ENCODE measurements at regions not wholly inside any gene's neighbourhood (a gene's known extent, or its start where the extent isn't known, plus 50 kb on each side); places are given as distances from the start of the nearest gene placed in this dataset.

- Histone ChIP-seq H3K27me3 (no peaks in the 10 kb centered on the region), H3K36me3 (no peaks in the 10 kb centered on the region), H3K4me3 (no peak overlapping the region), H3K4me1 (no peaks in the 10 kb centered on the region), H3K9ac (ENCODE audit: low read depth in 2 of 2, low read length in 2 of 2) (no peak overlapping the region), H3K27ac (no peak overlapping the region), H3K9me3 (no peaks in the 10 kb centered on the region)
- intact Hi-C loops (cut with DNase I) = no loop called here
- TF ChIP-seq, protein P1, sequence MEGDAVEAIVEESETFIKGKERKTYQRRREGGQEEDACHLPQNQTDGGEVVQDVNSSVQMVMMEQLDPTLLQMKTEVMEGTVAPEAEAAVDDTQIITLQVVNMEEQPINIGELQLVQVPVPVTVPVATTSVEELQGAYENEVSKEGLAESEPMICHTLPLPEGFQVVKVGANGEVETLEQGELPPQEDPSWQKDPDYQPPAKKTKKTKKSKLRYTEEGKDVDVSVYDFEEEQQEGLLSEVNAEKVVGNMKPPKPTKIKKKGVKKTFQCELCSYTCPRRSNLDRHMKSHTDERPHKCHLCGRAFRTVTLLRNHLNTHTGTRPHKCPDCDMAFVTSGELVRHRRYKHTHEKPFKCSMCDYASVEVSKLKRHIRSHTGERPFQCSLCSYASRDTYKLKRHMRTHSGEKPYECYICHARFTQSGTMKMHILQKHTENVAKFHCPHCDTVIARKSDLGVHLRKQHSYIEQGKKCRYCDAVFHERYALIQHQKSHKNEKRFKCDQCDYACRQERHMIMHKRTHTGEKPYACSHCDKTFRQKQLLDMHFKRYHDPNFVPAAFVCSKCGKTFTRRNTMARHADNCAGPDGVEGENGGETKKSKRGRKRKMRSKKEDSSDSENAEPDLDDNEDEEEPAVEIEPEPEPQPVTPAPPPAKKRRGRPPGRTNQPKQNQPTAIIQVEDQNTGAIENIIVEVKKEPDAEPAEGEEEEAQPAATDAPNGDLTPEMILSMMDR (IDR thresholded peaks at IDR 0.05) = no peak
- no peak for DNase-seq
These were observed 274.8 kb downstream of the SP3 start for GRCh38 chr2:173690349-173690748.

- no peaks in the 10 kb centered on the region for H3K27me3 ChIP-seq
- intact Hi-C loops (cut with DNase I) = no loop called here
- H3K4me1 ChIP-seq = no peaks in the 10 kb centered on the region
- no peaks in the 10 kb centered on the region for H3K9me3 ChIP-seq
- DNase-seq = no peak
- H3K27ac ChIP-seq = no peak overlapping the region
- TF ChIP-seq, protein P1 (IDR thresholded peaks at IDR 0.05) = no peak
- H3K4me3 ChIP-seq = no peak overlapping the region
- H3K9ac ChIP-seq (ENCODE audit: low read depth in 2 of 2, low read length in 2 of 2) = no peak overlapping the region
- H3K36me3 ChIP-seq = no peaks in the 10 kb centered on the region
These were observed 273.1 kb downstream of the SP3 start for GRCh38 chr2:173692068-173692467.

DNA sequence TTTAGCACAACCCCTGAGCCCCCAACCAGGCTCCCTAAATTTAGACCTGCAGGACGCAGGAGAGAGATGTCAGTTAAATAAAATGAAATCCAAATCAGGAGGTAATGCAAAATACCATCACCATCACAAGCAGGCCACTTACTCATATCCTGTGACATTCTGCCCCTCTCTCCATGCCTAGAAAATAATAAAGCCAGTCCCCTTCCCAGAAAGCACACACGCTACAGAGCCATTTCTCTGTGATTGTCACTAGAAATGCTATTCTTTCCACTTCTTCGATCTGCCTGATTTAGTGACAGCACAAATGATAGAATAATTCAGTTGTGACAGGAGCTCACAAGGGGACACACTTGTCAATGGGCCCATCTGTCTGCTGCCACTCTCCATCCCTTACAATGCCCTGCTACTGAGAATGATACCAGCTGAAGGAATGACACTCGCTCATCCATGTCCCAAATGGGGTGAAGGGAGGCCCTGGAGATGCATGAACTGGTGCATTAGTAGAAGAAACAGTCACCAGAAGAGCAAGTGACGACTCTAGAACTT is 272.1 kb downstream of the SP3 start:
- Histone ChIP-seq H3K36me3 (no peaks in the 10 kb centered on the region), H3K4me3 (no peak overlapping the region), H3K9me3 (no peaks in the 10 kb centered on the region), H3K27me3 (no peaks in the 10 kb centered on the region), H3K9ac (ENCODE audit: low read depth in 2 of 2, low read length in 2 of 2) (no peak overlapping the region), H3K4me1 (no peaks in the 10 kb centered on the region), H3K27ac (no peak overlapping the region)
- intact Hi-C loops (cut with DNase I) = no loop called here
- DNase-seq = no peak
- TF ChIP-seq, protein P1 (IDR thresholded peaks at IDR 0.05) = no peak

DNA sequence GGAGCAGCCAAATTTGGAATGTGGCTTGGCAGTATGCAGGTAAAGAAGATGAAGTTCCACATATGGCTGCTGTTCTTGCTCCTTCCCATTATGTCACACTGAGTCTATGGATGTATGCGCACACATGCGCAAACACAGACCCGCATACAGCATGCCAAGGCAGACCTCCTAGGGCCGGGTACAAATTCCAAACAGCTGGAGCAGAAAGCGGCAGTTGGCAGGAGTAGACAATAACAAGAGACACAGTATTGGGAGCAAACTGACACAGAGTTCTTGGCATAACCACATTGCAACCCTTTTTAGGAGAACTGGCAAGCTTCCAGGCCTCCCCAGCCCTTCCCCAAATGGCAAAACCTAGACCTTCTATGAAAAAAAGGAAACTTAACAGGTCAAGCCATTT is 268.9 kb downstream of the SP3 start:
- Histone ChIP-seq H3K27me3 (no peaks in the 10 kb centered on the region), H3K27ac (no peak overlapping the region), H3K9ac (ENCODE audit: low read depth in 2 of 2, low read length in 2 of 2) (no peak overlapping the region), H3K36me3 (no peaks in the 10 kb centered on the region), H3K4me3 (no peak overlapping the region), H3K4me1 (no peaks in the 10 kb centered on the region), H3K9me3 (no peaks in the 10 kb centered on the region)
- TF ChIP-seq, protein P1 (IDR thresholded peaks at IDR 0.05) = no peak
- no peak for DNase-seq
- intact Hi-C loops (cut with DNase I) = no loop called here

DNA sequence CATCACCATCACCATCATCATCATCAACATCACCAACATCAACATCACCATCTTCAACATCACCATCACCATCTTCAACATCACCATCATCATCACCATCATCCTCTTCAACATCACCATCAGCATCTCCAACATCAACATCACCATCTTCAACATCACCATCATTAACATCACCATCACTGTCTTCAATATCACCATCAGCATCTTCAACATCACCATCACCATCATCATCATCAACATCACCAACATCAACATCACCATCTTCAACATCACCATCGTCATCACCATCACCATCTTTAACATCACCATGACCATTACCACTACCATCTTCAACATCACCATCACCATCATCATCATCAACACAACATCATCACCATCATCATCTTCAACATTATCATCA is 267.2 kb downstream of the SP3 start:
- Histone ChIP-seq H3K9ac (ENCODE audit: low read depth in 2 of 2, low read length in 2 of 2) (no peak overlapping the region), H3K4me1 (no peaks in the 10 kb centered on the region), H3K27ac (no peak overlapping the region), H3K36me3 (no peaks in the 10 kb centered on the region), H3K27me3 (no peaks in the 10 kb centered on the region), H3K4me3 (no peak overlapping the region), H3K9me3 (no peaks in the 10 kb centered on the region)
- intact Hi-C loops (cut with DNase I) = no loop called here
- TF ChIP-seq, protein P1 (IDR thresholded peaks at IDR 0.05) = no peak
- DNase-seq = no peak

All from colonic mucosa (tissue), 4 donors.